CD4-positive, alpha-beta T cell treated with Interleukin-15 for 1 hour (primary cell): ENCODE measurements at regions not wholly inside any gene's neighbourhood (a gene's known extent, or its start where the extent isn't known, plus 50 kb on each side); places are given as distances from the start of the nearest gene placed in this dataset.

Experiments used
- DNase-seq: peaks from one replicate; pipeline ENCODE4 v3.0.0-alpha.2; 2020

DNA sequence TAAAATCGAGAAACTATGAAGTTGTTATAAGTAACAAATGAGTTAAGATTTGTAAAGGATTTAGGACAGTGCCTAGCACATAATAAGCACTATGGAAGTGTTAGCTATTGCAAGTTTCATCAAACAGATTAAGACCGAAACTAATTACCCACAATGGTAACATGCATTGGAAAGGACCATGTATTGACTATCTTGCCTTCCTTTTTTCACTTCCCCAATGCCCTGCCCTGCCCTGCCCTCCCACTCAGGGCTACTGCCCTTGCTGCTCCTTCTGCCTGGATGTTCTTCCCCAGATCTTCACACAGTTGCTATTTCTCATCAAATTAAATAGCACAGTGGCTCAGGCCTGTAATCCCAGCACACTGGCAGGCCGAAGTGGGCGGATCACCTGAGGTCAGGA, 202.1 kb upstream of the PSMD7 start:
- no peak for DNase-seq

DNA sequence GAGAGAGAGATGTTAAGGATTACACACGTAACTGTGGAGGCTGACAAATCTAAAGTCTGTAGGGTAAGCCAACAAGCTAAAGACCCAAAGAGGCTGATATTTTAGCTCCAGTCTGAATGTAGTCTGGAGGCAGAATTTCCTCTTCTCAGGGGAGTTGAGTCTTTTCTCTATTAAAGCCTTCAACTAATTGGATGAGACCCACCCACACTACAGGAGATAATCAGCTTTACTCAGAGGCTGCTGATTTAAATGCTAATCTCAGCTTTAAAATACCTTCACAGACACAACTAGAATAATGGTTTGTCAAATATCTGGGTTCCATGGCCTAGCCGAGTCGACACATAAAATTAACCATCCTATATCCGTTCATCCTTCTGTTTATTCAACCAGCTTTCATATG, 204.3 kb upstream of the PSMD7 start:
- no peak for DNase-seq

DNA sequence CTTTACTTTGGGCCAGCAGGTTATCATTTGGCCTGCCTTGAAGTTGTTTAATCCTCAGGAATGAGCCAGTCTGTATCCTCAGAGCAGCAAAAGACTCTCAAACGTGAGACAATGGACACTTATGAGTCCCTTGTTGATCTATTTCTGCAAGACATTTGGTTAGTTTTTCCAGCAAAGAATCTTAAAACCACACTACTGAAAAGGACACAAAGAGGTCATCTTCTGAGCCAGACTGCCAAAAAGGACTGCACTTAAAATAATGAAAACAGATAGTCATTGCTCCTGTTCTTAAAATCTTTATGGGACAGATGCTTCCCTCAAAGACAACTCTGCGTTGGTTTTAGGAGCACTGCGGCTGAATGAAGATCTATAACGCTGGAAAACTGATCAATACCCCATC, 205.7 kb upstream of the PSMD7 start:
- DNase-seq, result no peak

DNA sequence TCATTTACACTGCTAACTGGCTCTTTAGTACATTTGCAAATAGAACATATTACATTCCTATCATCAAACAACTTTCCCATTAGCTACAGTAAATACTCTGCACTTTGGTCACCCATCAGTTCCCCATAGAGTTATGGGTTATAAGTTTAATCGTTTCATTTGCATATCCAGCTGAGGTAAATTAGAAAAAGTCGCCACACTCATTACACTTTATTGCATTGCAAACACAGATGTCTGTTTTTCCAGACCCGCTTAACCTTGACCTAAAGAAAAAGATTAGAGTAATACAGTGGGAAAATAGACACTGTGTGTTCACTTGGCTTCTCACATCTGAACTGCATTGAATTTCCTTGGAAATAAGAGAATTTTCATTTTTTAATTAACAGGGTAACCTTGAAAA, 213.1 kb upstream of the PSMD7 start:
- DNase-seq, result no peak

DNA sequence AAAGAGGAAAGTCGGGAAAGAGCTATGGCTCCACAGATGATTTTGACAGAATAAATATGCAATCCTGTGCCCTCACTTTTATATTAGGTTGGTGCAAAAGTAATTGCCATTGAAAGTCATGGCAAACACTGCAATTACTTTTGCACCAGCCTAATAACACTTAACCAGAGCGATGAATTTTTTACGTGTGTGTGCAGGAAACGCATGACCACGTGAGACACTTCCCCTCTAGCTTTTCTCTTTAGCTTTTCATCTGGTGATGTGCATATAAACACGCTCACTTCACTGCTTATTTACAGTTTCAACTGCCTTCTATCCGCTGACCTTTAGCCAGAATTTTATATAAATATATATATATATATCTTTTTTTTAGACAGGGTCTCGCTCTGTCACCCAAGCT, 216.3 kb upstream of the PSMD7 start:
- DNase-seq, result no peak

DNA sequence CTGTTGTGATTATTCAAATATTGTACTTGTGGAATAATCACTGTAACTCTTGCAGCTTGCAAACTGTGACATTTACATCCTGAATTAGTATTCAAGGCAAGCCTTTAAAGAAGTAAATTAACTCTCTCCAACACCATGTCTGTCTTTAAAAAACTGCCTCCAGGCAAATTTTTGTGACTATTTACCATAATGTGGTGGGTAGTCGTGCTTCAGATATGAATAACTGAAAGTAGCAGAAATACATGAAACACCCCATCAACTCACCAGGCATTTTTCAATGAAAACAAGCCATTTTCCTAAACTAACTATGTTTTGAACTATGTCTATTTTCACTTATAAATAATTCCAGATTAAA, 217.4 kb upstream of the PSMD7 start:
- no peak for DNase-seq

DNA sequence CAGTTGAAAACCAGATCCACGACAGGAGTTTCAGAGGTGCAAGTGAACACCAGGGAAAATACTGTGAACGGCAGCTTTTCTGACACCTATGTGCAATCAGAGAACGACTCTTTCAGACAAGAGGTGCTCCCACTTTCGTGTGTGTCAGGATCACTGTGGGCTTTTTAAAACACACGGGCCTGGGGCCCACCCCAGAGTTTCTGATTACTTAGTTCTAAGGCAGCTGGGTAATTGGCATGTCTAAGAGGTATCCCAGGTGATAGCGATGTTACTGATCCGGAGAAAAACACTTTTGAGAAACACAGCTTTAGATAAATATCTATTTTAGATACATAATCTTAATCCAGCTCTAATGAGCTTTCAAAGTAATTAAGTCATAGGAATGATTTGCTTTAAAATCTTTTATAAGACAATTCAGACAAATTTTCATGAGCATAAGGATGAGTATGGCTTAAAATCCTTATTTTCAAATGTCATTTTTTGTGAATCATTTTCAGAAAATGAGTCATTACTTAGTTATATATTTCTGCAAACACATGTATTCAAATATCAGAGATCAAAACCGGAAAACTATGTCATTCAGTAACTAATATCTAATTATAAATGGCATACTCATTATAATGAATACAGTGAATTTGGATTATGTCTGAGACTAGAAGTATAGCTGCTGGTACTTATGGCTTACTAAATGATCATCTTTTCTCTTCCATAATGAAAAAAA, 217.9 kb upstream of the PSMD7 start:
- no peak for DNase-seq

DNA sequence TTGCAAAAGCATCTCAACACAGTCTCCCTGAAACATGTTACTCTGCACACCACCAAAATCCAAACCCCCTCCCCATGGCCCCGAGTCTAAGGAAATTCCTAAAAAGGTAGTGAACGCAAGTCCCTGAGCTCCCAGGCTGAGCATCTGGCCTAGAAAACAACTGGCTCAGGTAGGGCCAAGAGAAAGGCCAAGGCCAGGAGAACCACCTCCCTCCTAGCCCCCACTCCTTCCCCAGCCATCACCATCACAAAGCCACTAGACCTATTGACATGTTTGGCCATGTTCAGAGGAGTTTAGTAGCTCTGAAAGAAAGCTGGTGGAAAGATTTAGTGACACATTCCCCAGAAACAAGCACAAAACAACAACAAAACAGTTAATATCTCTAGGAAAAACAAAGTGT, 220.0 kb upstream of the PSMD7 start:
- DNase-seq, result no peak

DNA sequence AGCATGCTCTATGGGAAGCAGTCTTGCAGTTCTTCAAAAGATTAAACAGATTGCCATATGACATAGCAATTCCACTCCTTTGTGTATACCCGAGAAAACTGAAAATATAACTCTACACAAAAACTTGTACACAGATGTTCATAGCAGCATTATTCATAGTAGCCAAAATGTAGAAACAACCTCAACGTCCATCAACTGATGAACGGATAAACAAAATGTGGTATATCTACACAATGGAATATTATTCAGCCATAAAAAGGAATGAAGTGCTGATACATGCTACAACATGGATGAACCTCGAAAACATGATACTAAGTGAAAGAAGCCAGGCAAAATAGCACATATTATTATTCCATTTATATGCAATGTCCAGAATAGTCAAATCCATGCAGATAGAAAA, 221.2 kb upstream of the PSMD7 start:
- no peak for DNase-seq

DNA sequence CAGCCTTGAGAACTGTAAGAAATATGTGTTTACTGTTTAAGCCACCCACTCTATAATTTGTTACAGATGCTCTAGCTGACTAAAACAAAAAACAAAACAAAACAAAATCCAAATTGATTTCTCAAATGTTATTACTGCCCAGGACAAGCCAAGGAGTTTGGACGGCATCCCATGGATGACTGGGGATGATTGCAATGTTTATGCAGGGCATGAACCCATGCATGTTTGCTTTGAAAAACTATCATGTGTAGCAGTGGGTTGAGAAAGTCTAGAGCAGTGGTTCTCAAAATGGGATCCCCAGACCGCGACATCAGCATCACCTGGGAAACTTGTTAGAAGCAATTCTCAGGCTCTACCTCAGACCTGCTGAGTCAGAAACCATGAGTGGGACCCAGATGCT, 223.2 kb upstream of the PSMD7 start:
- no peak for DNase-seq

DNA sequence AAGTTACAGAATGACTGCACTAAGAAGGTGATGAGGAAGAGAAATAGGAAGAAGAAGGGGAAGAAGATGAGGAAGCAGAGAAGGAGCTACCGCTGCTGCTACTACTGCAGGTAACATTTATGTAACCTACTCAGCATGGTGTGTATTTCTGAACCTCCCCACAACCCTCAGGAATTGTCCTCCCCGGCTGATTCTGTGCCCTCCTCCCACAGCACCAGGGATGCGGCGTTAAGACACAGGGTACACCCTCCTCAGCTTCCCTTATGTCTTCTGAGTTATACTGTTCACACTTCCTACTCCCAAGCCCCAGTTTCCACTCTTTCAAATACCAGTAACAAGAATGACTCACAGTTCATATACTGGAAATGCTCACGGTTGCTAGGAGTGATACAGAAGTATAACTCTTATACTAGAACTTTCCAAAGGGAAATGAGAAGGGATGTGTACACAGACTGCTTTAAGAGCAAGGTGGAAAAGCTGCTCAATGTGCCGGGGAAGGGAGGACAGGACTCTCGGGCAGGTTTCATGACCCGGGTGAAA, 224.5 kb upstream of the PSMD7 start:
- no peak for DNase-seq

DNA sequence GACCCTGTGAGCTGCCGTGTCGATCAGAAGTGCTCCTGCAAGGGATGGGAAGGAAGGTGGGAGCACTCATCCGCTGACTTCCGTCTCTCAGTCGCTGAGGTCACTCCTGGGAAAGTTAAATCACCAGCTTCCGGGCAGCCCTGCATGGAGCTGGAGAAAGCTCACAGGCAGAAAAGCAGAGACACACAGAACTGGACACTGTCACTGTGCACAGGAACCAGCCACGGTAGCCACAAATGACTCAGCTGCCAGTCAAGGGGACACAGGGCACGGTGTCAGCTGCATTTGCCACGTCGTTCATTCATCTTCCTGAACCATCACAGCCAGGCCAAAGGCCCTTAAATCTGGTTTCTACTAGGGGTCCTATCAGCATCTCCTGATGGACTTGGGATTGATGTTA, 226.4 kb upstream of the PSMD7 start:
- no peak for DNase-seq

DNA sequence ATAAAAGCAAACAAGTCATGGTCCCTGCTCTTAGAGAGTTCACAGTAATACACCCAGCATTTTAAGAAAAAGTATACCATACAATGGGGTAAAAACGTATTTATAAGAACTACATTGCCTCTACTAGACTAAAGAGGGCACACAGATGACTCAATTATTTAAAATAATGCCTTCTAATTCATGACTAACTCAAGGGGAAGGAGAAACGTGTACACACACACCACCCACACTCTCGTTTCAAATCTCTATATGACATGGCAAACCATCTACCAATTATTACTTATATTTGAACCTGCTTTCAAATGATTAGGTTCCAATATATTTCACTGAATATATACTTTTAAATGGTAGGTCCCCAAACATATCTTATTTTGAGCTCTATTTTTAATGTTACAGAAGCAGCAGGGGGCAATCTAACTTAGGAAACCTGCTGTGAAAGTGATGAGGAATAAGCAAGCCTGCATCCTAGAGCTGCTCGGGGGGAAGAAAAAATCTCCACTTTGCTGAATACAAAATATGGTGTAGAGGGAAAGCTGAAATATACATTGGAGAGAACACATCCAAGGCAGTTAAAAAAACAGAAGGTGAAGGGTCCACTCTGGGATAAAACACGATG, 232.4 kb upstream of the PSMD7 start:
- no peak for DNase-seq

DNA sequence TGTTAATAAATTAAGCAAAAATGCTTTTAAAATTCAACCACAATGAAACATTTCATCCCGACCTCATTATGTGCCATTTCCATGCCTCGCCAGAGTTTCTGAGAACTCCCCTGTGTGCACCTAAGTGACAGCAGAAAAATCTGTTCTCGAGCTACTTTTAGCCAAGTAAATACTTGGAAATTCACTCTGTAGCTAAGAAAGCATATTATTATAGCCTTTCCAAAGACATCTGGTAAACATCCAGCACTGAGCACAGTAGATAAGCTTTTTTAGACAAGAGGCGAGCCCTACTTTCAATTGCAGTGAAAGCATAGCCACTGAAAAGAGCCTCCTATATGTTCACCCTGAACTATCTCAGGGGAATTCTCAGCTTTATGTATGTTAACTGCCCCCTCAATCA, 242.8 kb upstream of the PSMD7 start:
- DNase-seq, result no peak

DNA sequence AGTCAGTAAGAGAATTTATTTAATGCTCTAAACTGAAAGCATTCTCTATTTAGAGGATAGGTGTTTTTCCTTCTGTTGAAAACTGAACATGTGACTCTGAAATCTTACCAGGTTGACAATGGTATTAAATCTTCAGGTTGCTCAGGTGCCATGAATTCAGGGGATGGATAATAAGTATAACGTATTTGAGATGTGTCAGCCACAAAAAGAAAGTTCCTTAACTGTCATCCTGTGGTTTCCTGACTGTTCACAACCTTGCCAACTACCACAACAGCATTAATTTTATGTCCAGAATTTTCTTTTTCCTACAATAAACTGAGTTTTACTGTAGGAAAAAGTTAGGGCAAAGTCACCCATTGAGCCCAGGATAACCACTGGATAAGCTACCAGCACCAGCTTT, 243.3 kb upstream of the PSMD7 start:
- no peak for DNase-seq

DNA sequence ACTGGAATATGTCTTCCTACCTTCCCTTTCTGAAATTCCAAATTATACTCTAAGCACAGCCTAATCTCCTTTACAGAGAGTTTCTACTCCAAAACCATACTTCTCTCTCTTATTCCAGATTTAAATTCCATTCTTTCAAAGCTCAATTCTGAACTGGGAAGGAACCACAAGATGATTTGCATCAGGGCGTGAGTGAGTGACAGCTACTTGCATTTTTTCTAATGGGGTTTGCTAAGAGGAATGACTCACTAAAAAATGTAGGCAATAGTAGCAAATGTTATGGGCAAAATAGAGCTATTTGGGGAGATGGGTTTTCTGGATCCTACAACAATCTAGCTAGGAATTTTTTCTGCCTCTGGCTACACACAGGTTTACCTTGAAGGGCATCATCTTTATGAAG, 244.6 kb upstream of the PSMD7 start:
- no peak for DNase-seq

DNA sequence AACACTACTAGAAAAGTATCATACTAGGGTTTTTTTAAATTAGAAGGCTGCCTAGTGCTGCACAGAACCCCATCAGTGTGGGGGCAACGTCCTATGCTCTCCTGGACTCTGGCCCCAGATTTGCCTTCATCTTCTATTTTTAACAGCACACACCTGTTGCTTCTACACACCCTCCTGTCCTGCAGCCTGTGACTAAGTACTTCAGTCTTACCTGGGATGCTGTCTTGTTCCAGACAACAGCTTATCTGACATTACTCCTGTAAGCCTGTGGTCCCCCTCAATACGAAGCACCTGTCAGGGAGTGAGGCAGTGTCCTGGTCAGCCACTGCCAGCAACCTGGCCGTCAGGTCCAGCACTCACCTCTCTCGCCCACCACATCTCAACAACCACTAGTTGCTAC, 247.6 kb upstream of the PSMD7 start:
- no peak for DNase-seq

DNA sequence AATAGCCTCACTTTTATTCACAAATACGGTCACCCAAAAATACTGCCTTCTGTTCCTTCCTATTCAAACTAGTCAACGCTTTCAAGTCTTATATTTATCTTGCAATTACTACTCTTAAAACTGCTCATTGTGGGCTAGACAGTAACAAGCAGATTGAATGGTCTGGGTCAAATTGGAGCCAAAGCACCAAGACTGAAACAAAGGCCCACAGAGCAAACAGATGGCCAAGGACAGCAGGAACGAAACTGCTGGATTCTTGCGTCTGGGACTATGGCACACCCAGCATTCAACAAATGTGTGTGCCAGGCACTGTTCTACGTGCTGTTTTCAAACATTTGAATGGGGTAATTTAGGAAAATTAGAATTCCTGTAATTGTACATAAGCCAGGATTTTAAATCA, 250.1 kb upstream of the PSMD7 start:
- DNase-seq, result no peak

DNA sequence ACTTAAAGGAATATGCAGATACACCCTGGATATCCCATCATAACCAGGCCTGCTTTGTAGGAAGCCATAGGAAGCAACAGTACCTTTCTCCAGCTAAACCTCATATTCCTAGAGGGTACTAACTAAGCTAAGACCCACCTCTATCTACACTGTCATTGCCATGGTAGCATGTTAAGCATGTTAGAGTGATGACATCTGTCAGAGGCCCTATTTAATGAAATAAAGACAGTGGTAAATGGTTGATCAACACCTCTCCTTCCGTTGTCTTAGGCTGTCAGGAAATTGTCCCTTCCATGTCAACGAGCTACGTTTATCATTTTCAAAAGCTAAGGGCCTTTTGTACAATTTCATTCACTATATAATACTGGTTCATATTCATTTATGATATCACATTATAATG, 251.1 kb upstream of the PSMD7 start:
- no peak for DNase-seq

DNA sequence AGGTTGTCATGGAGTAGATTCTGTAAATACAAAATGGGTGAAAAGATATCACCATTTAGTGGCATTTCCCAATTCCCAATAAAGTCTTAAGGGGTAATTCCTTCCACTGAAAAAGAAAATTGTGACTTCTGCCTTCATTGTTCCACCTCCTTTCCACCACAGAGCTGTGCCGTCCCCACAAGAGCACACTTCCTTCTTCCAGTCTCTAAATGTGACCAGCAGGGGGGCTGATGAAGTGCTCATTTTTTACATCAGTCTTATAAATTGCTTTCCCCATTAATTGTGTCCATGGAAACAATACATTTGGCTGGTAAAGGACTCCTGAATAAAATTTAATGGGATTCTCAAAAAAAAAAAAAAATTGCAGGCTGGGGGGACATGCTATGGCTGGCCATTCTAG, 260.8 kb upstream of the PSMD7 start:
- DNase-seq, result no peak

DNA sequence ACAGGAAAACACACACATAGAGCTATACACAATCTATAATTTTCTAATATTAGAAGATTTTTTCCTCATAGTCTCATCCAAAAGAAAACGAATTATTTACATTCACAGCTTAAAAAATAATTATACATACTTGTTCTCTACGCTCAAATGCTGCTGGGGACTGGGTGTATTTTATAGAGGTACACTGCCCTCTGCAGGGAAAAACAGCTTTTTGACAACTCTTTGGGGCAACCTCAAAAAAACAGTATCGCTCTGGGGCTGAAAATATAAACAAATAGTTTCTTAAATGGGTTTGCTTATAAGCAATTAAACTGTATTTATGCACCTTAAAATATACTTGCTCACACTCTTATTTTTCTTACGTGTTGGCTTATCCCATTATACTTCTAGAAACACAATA, 261.8 kb upstream of the PSMD7 start:
- no peak for DNase-seq

DNA sequence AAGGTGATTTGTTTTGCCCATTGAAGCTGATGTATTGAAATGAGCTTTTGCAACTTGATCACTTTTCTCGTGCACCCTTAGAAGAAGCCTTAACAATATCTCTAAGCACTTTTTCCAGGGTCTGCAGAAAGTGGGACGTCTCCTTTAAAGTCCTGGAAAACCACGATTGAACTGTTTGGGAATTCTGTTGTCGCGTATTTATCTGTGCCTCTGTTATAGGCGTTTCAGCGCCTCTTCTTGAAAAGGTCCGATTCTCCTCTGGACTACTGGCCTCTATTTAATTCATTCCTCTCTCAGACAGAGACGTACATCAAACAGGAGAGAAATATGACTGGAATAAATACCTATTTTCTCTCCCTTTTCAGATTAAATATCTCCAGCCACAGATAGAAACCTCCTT, 262.4 kb upstream of the PSMD7 start:
- DNase-seq, result no peak

DNA sequence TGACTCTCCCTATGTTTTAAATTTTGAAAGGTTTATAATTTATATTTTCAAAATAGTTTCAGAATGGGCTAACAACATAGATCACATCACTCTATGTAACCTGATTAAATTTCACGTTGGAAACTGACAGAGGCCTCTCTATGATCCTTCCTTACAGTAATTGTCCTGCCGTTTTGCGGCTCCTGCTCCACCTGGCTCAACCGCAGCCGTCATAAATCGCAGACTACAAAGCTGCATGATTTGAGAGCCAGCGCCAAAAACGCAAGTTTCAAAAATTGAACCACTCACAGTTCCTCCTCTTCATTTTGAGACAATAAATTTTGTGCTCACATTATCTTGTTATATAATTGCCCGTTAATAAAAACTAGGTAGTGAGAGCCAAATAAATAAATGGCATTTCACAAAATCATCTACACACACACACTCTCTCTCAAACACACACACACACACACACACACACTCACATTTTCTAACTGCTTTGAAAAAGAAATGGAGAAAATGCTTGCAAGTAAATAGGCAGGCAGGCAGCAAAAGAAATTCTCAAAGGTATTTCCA, 263.1 kb upstream of the PSMD7 start:
- DNase-seq, result no peak

DNA sequence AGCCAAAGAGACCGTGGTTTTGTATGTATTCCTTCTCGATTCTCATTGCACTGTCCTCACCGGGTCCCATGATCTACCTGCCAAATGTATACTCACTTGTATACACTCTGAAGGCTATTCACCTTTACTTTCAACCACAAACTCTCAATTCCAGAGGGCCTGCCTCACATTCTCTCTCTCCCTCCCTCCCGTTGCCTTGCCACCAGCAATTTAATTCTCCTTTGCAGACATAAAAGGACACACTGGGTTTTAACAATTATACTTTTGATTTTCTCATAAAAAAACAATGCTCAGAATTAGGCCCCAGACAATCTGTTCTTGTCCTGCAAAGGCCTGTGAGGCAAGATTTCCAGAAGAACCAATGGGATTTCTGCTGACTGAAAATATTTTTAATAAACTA, 265.1 kb upstream of the PSMD7 start:
- no peak for DNase-seq
